HepG2 (cell line): ENCODE measurements at regions not wholly inside any gene's neighbourhood (a gene's known extent, or its start where the extent isn't known, plus 50 kb on each side); places are given as distances from the start of the nearest gene placed in this dataset.

Experiments
- ATAC-seq: fragments of 200-7000 bp; cut with Tn5 transposase; 3 replicates; pipeline ENCODE4 v1.9.1; 2020; ENCODE audit warnings: mild to moderate bottlenecking, moderate library complexity
- BruUV-seq: library from RNA; stranded (reverse); fragments of 400-500 nt; replicated peaks from 2 replicates; lab custom pipeline; 2021; lab: Mats Ljungman, UMichigan
- CTCF ChIA-PET: fragments of 300-600 bp; formaldehyde crosslinking; extraction: SDS; loops from one replicate; lab custom pipeline; 2021; ENCODE audit warnings: low total read pairs, inconsistent platforms, low intra/inter-chr PET ratio; lab: Yijun Ruan, JAX
- POLR2A ChIA-PET: fragments of 350-600 bp; sonication (Branson Sonifier 250); formaldehyde crosslinking; loops from one replicate; lab custom pipeline; 2020; ENCODE audit warnings: antibody characterized with exemption, inconsistent platforms; lab: Yijun Ruan, JAX
- DNase-seq: peaks from one replicate; pipeline ENCODE4 v3.0.0-alpha.2; 2015; ENCODE audit warnings: low spot score
- FAIRE-seq: peaks from 3 replicates; lab custom pipeline; 2011; peaks lifted over from hg19 to GRCh38; lab: Jason Lieb, UNC
- H2AFZ ChIP-seq: one replicate; pipeline ENCODE4 v1.6.1; 2011; ENCODE audit warnings: low read length, inconsistent platforms
- H3K27ac ChIP-seq: fragments of 300-600 bp; 3 replicates; pipeline ENCODE4 v1.8.0; 2011; ENCODE audit warnings: mixed run types, mild to moderate bottlenecking, mixed read lengths, low read length, inconsistent platforms; ENCODE audit not compliant: insufficient read depth; ENCODE audit errors: extremely low read length
- H3K27me3 ChIP-seq, 2 experiments: fragments of 200-600 bp in 1 of 2; 2 replicates in 1 of 2; 3 replicates in 1 of 2; pipeline versions ENCODE4 v1.6.0 to v1.8.0; 2011; ENCODE audit warnings: low read length in 2 of 2, mild to moderate bottlenecking in 2 of 2, moderate library complexity in 2 of 2, inconsistent platforms in 1 of 2; ENCODE audit not compliant: insufficient read depth in 2 of 2, control insufficient read depth in 1 of 2
- H3K36me3 ChIP-seq, 2 experiments: fragments of 200-600 bp in 1 of 2; replicated peaks in 1 of 2; 2 replicates in 1 of 2; 3 replicates in 1 of 2; pipeline versions ENCODE4 v1.5.1 to v1.8.0; 2011; ENCODE audit warnings: low read length in 2 of 2, inconsistent platforms in 1 of 2; ENCODE audit not compliant: insufficient read depth in 2 of 2, control insufficient read depth in 1 of 2
- H3K4me1 ChIP-seq: 2 replicates; pipeline ENCODE4 v1.5.1; 2012; ENCODE audit warnings: low read length, inconsistent platforms; ENCODE audit not compliant: insufficient read depth
- H3K4me2 ChIP-seq: 2 replicates; pipeline ENCODE4 v1.6.0; 2011; ENCODE audit warnings: low read depth, low read length, inconsistent platforms
- H3K4me3 ChIP-seq, 3 experiments: fragments of 200-600 bp in 1 of 3; sonication (generic), shearing (Covaris generic) in 1 of 3; replicated peaks in 1 of 3; 2 replicates each; pipeline ENCODE4 v1.5.1; 2011 to 2016; ENCODE audit warnings: low read length in 3 of 3, inconsistent platforms in 2 of 3, low read depth in 2 of 3, mild to moderate bottlenecking in 2 of 3, control low read depth in 1 of 3, mixed read lengths in 1 of 3; ENCODE audit not compliant: insufficient read depth in 1 of 3
- H3K79me2 ChIP-seq: one replicate; pipeline ENCODE4 v1.6.1; 2011; ENCODE audit warnings: low read length, inconsistent platforms; ENCODE audit not compliant: insufficient read depth
- H3K9ac ChIP-seq: 2 replicates; pipeline ENCODE4 v1.6.0; 2011; ENCODE audit warnings: mild to moderate bottlenecking, low read depth, low read length, inconsistent platforms; ENCODE audit not compliant: insufficient read depth
- H3K9me3 ChIP-seq: 2 replicates; pipeline ENCODE4 v1.5.1; 2012; ENCODE audit warnings: mild to moderate bottlenecking, low read length
- H4K20me1 ChIP-seq: 2 replicates; pipeline ENCODE4 v1.6.0; 2011; ENCODE audit warnings: inconsistent platforms, mild to moderate bottlenecking, low read length, moderate library complexity; ENCODE audit not compliant: insufficient read depth
- ARHGAP35 ChIP-seq: sonication (generic); formaldehyde crosslinking; IDR thresholded peaks from 2 replicates; pipeline ENCODE4 v1.9.0; 2022; ENCODE audit warnings: mild to moderate bottlenecking, inconsistent platforms, moderate library complexity, missing genetic modification reagents, borderline replicate concordance
- BRF2 ChIP-seq: sonication (generic); formaldehyde crosslinking; IDR thresholded peaks from 2 replicates; pipeline ENCODE4 v1.8.1; 2022; ENCODE audit warnings: mild to moderate bottlenecking, missing genetic modification reagents
- GPN1 ChIP-seq: sonication (generic); formaldehyde crosslinking; IDR thresholded peaks from 2 replicates; pipeline ENCODE4 v1.5.1; 2020; ENCODE audit warnings: missing genetic modification reagents, borderline replicate concordance
- HDAC1 ChIP-seq: sonication (generic); formaldehyde crosslinking; IDR thresholded peaks from 2 replicates; pipeline ENCODE4 v1.5.1; 2020; ENCODE audit warnings: mild to moderate bottlenecking, missing genetic modification reagents
- SAFB2 ChIP-seq: sonication (generic); formaldehyde crosslinking; IDR thresholded peaks from 2 replicates; pipeline ENCODE4 v1.5.1; 2020; ENCODE audit warnings: missing genetic modification reagents, low read depth, mild to moderate bottlenecking, borderline replicate concordance
- ZNF280D ChIP-seq: sonication (generic); formaldehyde crosslinking; IDR thresholded peaks from 2 replicates; pipeline ENCODE4 v1.5.1; 2020; ENCODE audit warnings: mild to moderate bottlenecking, missing genetic modification reagents
- ZNF350 ChIP-seq: sonication (generic); formaldehyde crosslinking; IDR thresholded peaks from 2 replicates; pipeline ENCODE4 v1.4.0; 2020; ENCODE audit warnings: mild to moderate bottlenecking, low read depth, missing genetic modification reagents, borderline replicate concordance
- WGBS: methylation state at CpG from one replicate; pipeline ENCODE4 v1.1.6; 2017; ENCODE audit warnings: low lambda C conversion rate; 5-methylcytosine and 5-hydroxymethylcytosine counted together
- in situ Hi-C: cut with HindIII; loops from 2 replicates; pipeline ENCODE4 v1.10.0; 2017; ENCODE audit warnings: low pct_unique_long_range_greater_than_20kb; ENCODE audit not compliant: extremely low pct_ligation_motif_present
- intact Hi-C: fragments of 100-400 bp; cut with micrococcal nuclease; formaldehyde crosslinking; loops from one replicate; pipeline ENCODE4 v1.10.0; 2022; ENCODE audit not compliant: unreplicated experiment

GRCh38 chr11:19536131-19536530 lies 176.5 kb upstream of the NAV2 start (continued):
- TF ChIP-seq HDAC1 (CRISPR knock-in tag): no peak
- no peak for TF ChIP-seq ZNF350 (CRISPR knock-in tag)
- TF ChIP-seq, all 625 proteins: peak for 0

GRCh38 chr11:19530505-19530904 lies 182.1 kb upstream of the NAV2 start:
- ChIA-PET POLR2A (no interaction called here), CTCF (no interaction called here)
- H3K4me1 ChIP-seq: no peaks in the 10 kb centered on the region
- no peak overlapping the region for H2AFZ ChIP-seq
- no peaks in the 10 kb centered on the region for H4K20me1 ChIP-seq
- H3K9me3 ChIP-seq: no peaks in the 10 kb centered on the region
- ATAC-seq: no peak
- DNase-seq: no peak
- intact Hi-C loops (no loop called here), in situ Hi-C loops (no loop called here)
- H3K27ac ChIP-seq: no peak overlapping the region
- no peak overlapping the region for H3K4me3 ChIP-seq
- H3K36me3 ChIP-seq: no peaks in the 10 kb centered on the region
- no peaks in the 10 kb centered on the region for H3K79me2 ChIP-seq
- BruUV-seq: no TSS peak
- peaks cover 0 to 3% of the 10 kb centered on the region in 2 experiments; a peak in 1 of 5 replicates for H3K27me3 ChIP-seq
- TF ChIP-seq GPN1 (CRISPR knock-in tag) (no peak), BRF2 (no peak), ARHGAP35 (CRISPR knock-in tag) (no peak), SAFB2 (CRISPR knock-in tag) (no peak)
- WGBS: 17% methylated on average over 7 of the region's 7 CpGs
- no peak overlapping the region for H3K9ac ChIP-seq
- no peak for FAIRE-seq
- H3K4me2 ChIP-seq: no peak overlapping the region

- ATAC-seq (no peak), DNase-seq (no peak), FAIRE-seq (no peak)
- ChIA-PET POLR2A (no interaction called here), CTCF (no interaction called here)
- Histone ChIP-seq H3K36me3 (no peaks in the 10 kb centered on the region), H3K9me3 (no peaks in the 10 kb centered on the region), H3K79me2 (no peaks in the 10 kb centered on the region), H3K4me2 (no peak overlapping the region), H2AFZ (no peak overlapping the region), H3K9ac (no peak overlapping the region), H3K4me1 (no peaks in the 10 kb centered on the region), H3K4me3 (no peak overlapping the region), H3K27ac (no peak overlapping the region), H4K20me1 (no peaks in the 10 kb centered on the region), H3K27me3 (peaks cover 0 to 3% of the 10 kb centered on the region in 2 experiments; a peak in 1 of 5 replicates)
- in situ Hi-C loops: no loop called here
- intact Hi-C loops: no loop called here
- BruUV-seq: no TSS peak
- WGBS: 5% methylated on average over 2 of the region's 2 CpGs
- no peak for TF ChIP-seq ZNF280D (CRISPR knock-in tag)
Observed at GRCh38 chr11:19526119-19526518, 186.5 kb upstream of the NAV2 start.
